HCT116 (cell line): ENCODE measurements at regions not wholly inside any gene's neighbourhood (a gene's known extent, or its start where the extent isn't known, plus 50 kb on each side); places are given as distances from the start of the nearest gene placed in this dataset.

ENCODE experiments used
- ATAC-seq: fragments of 200-7000 bp; cut with Tn5 transposase; 2 replicates; pipeline ENCODE4 v1.9.1; 2020; ENCODE audit warnings: mild to moderate bottlenecking, moderate library complexity
- BruUV-seq: library from RNA; stranded (reverse); fragments of 400-500 nt; replicated peaks from 2 replicates; lab custom pipeline; 2021; lab: Mats Ljungman, UMichigan
- CTCF ChIA-PET: fragments of 300-600 bp; sonication (Branson Sonifier 250); formaldehyde crosslinking; loops from one replicate; lab custom pipeline; 2021; ENCODE audit warnings: antibody characterized with exemption; lab: Charles Lee
- POLR2A ChIA-PET: fragments of 300-600, 350-600 bp; sonication (Branson Sonifier 250); formaldehyde crosslinking; loops from one replicate; lab custom pipeline; 2021; ENCODE audit warnings: antibody characterized with exemption; lab: Charles Lee
- RAD21 ChIA-PET, 2 experiments: fragments of 300-600 bp; sonication (Branson Sonifier 250); formaldehyde crosslinking; loops; one replicate each; lab custom pipeline; 2023; ENCODE audit warnings: low total read pairs in 2 of 2; ENCODE audit not compliant: uncharacterized antibody in 2 of 2, unreplicated experiment in 2 of 2, low non-redundant PET in 1 of 2; lab: Charles Lee
- DNase-seq: peaks from one replicate; pipeline ENCODE4 v3.0.0-alpha.2; 2010; ENCODE audit warnings: low read depth, low spot score
- H2AFZ ChIP-seq: fragments of 200-600 bp; shearing (Covaris generic), sonication (generic); 2 replicates; pipeline ENCODE4 v1.6.1; 2017; ENCODE audit warnings: low read depth, mixed run types, mixed read lengths, antibody characterized with exemption, low read length; ENCODE audit not compliant: poor library complexity, severe bottlenecking
- H3K27ac ChIP-seq: 2 replicates; pipeline ENCODE4 v1.5.1; 2012; ENCODE audit warnings: low read depth, low read length
- H3K27me3 ChIP-seq: fragments of 200-600 bp; sonication (generic); 2 replicates; pipeline ENCODE4 v1.6.1; 2016; ENCODE audit warnings: mixed run types, low read length, mixed read lengths; ENCODE audit not compliant: insufficient read depth
- H3K36me3 ChIP-seq, 2 experiments: fragments of 200-500 bp in 1 of 2; fragments of 200-600 bp in 1 of 2; sonication (Bioruptor generic) in 1 of 2; sonication (generic) in 1 of 2; 2 replicates each; pipeline versions ENCODE4 v1.5.1 to v1.6.1; 2014 to 2016; ENCODE audit warnings: low read length in 2 of 2, inconsistent platforms in 1 of 2, mixed read lengths in 1 of 2, mixed run types in 1 of 2; ENCODE audit not compliant: insufficient read depth in 2 of 2, control insufficient read depth in 1 of 2
- H3K4me1 ChIP-seq, 2 experiments: fragments of 200-600 bp in 1 of 2; sonication (generic) in 1 of 2; 2 replicates each; pipeline versions ENCODE4 v1.5.1 to v1.6.1; 2012 to 2017; ENCODE audit warnings: low read length in 2 of 2, inconsistent platforms in 1 of 2, mild to moderate bottlenecking in 1 of 2, mixed read lengths in 1 of 2, mixed run types in 1 of 2, moderate library complexity in 1 of 2; ENCODE audit not compliant: insufficient read depth in 2 of 2, control insufficient read depth in 1 of 2
- H3K4me2 ChIP-seq: fragments of 200-600 bp; sonication (generic); 2 replicates; pipeline ENCODE4 v1.6.1; 2017; ENCODE audit warnings: mixed run types, low read length, mixed read lengths
- H3K4me3 ChIP-seq, 2 experiments: fragments of 200-600 bp in 1 of 2; sonication (generic) in 1 of 2; replicated peaks in 1 of 2; 2 replicates each; pipeline ENCODE4 v1.5.1; 2011 to 2016; ENCODE audit warnings: low read length in 2 of 2, control low read depth in 1 of 2, low read depth in 1 of 2, mild to moderate bottlenecking in 1 of 2, mixed read lengths in 1 of 2, mixed run types in 1 of 2
- H3K79me2 ChIP-seq: fragments of 200-600 bp; sonication (generic); 2 replicates; pipeline ENCODE4 v1.6.1; 2017; ENCODE audit warnings: mild to moderate bottlenecking, mixed run types, low read length, moderate library complexity, mixed read lengths; ENCODE audit not compliant: insufficient read depth
- H3K9ac ChIP-seq: fragments of 200-600 bp; sonication (generic); 2 replicates; pipeline ENCODE4 v1.6.1; 2016; ENCODE audit warnings: low read length, mixed read lengths
- H3K9me2 ChIP-seq: fragments of 200-600 bp; sonication (generic), shearing (Covaris generic); 2 replicates; pipeline ENCODE4 v1.6.1; 2017; ENCODE audit warnings: mixed run types, mild to moderate bottlenecking, moderate library complexity; ENCODE audit not compliant: insufficient read depth
- H3K9me3 ChIP-seq, 2 experiments: fragments of 200-500 bp in 1 of 2; fragments of 200-600 bp in 1 of 2; sonication (Bioruptor generic) in 1 of 2; sonication (generic) in 1 of 2; 2 replicates each; pipeline ENCODE4 v1.6.1; 2014 to 2017; ENCODE audit warnings: low read length in 2 of 2, mixed read lengths in 2 of 2, inconsistent platforms in 1 of 2, low read depth in 1 of 2, mild to moderate bottlenecking in 1 of 2, mixed run types in 1 of 2, moderate library complexity in 1 of 2; ENCODE audit not compliant: control insufficient read depth in 1 of 2, insufficient read depth in 1 of 2
- H4K20me1 ChIP-seq: fragments of 200-600 bp; sonication (generic), shearing (Covaris generic); 2 replicates; pipeline ENCODE4 v1.6.1; 2017; ENCODE audit warnings: mixed run types, mild to moderate bottlenecking, moderate library complexity; ENCODE audit not compliant: insufficient read depth
- ELF1 ChIP-seq: IDR thresholded peaks from 2 replicates; pipeline ENCODE4 v1.6.1; 2012; ENCODE audit warnings: low read depth, borderline replicate concordance
- EZH2 ChIP-seq: fragments of 200-600 bp; sonication (generic); IDR thresholded peaks from 2 replicates; pipeline ENCODE4 v1.6.1; 2017; ENCODE audit warnings: antibody characterized with exemption, mixed run types
- FOSL1 ChIP-seq: IDR thresholded peaks from 2 replicates; pipeline ENCODE4 v1.6.1; 2012; ENCODE audit warnings: low read depth
- POLR2A ChIP-seq: IDR thresholded peaks from 2 replicates; pipeline ENCODE4 v1.7.0; 2011; ENCODE audit warnings: borderline replicate concordance; ENCODE audit not compliant: insufficient read depth, insufficient read length; ENCODE audit errors: extremely low read depth
- SIN3A ChIP-seq: IDR thresholded peaks from 2 replicates; pipeline ENCODE4 v1.6.1; 2012; ENCODE audit warnings: low read depth
- TCF7L2 ChIP-seq: IDR thresholded peaks from 2 replicates; pipeline ENCODE4 v1.7.0; 2011; ENCODE audit warnings: borderline replicate concordance, inconsistent platforms; ENCODE audit not compliant: insufficient read depth, insufficient read length; ENCODE audit errors: extremely low read depth
- YY1 ChIP-seq: IDR thresholded peaks from 2 replicates; pipeline ENCODE4 v1.6.1; 2011; ENCODE audit warnings: low read length, low read depth, moderate library complexity, mild to moderate bottlenecking; ENCODE audit not compliant: insufficient replicate concordance; ENCODE audit errors: extremely low read depth
- ZNF274 ChIP-seq: fragments of 200-500 bp; sonication (Bioruptor generic); IDR thresholded peaks from 2 replicates; pipeline ENCODE4 v1.6.1; 2014; ENCODE audit warnings: mild to moderate bottlenecking, low read depth, low read length, inconsistent platforms
- intact Hi-C: fragments of 100-400 bp; cut with micrococcal nuclease; formaldehyde crosslinking; loops from 2 replicates; pipeline ENCODE4 v1.10.0; 2022
- TF ChIP-seq, protein P1 (sequence below): IDR thresholded peaks from 2 replicates; pipeline ENCODE4 v1.6.1; 2012
- TF ChIP-seq, protein P2 (sequence below): IDR thresholded peaks from 2 replicates; pipeline ENCODE4 v1.6.1; 2012
- TF ChIP-seq, protein P3 (sequence below): IDR thresholded peaks from 2 replicates; pipeline ENCODE4 v1.6.1; 2011; ENCODE audit warnings: mild to moderate bottlenecking, low read length, moderate library complexity; ENCODE audit not compliant: insufficient replicate concordance; ENCODE audit errors: extremely low read depth
- TF ChIP-seq, protein P4 (sequence below), 3 experiments: fragments of 200-600 bp in 1 of 3; sonication (generic) in 1 of 3; IDR thresholded peaks in 2 of 3; conservative IDR thresholded peaks in 1 of 3; 2 replicates each; pipeline ENCODE4 v1.5.1; 2012 to 2017; ENCODE audit warnings: low read depth in 2 of 3, low read length in 2 of 3, antibody characterized with exemption in 1 of 3, borderline replicate concordance in 1 of 3, control low read depth in 1 of 3, mild to moderate bottlenecking in 1 of 3, mixed read lengths in 1 of 3, mixed run types in 1 of 3, moderate library complexity in 1 of 3; ENCODE audit not compliant: insufficient read depth in 1 of 3

DNA sequence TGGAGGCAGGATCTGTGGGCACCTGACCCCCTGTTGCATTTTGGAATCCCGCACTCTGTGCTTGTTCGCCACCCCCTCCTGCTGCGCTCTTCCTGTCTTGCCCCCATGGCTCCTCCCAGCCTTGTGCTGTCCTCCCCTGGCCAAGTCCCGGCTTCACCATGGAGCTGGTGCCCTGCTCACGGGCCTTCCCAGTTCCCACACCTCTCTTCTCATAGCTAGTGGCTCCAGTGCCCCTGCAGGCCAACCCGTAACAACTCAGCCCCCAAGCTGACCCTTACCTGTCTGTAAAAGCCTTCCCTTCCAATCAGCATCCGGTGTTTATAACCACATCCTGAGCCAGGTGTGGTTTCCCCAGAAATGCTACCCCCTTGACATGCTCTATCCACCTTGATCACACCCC lies 407.7 kb upstream of the C2CD4B start (continued):
- no peak for TF ChIP-seq FOSL1
- TF ChIP-seq, protein P1, sequence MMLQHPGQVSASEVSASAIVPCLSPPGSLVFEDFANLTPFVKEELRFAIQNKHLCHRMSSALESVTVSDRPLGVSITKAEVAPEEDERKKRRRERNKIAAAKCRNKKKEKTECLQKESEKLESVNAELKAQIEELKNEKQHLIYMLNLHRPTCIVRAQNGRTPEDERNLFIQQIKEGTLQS: no peak
- no peak for TF ChIP-seq ELF1
- no peak for TF ChIP-seq EZH2

DNA sequence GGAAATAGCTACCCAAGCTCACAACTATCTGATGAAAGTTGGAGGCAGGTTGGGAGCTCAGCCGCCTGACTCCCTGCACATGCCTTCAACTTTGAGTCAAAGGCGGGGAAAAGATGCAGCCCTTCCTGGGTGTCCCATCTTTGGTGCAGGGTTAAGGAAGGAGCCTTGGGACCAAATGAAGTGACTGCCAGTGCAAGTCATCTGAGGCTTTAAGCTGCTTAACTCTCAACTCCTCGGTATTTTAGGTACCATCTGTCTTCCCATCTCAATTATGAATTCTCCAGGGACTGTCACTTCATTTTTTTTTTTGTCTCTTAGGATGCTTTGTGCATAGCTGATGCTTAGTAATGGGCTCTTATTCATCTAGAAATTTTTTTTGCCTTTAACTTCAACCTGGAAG lies 408.8 kb upstream of the C2CD4B start:
- H3K9ac ChIP-seq: no peak overlapping the region
- no peak overlapping the region for H3K4me3 ChIP-seq
- no peaks in the 10 kb centered on the region for H3K79me2 ChIP-seq
- ATAC-seq: no peak
- H3K9me2 ChIP-seq: no peaks in the 10 kb centered on the region
- ChIA-PET CTCF (no interaction called here), POLR2A (no interaction called here), RAD21 (interaction anchor here in 1 of 2 experiments (0.7 kb wide), 1 partner anchor 38 kb away, joined by 4 read pairs; no protein-coding TSS in a partner anchor)
- no peaks in the 10 kb centered on the region for H3K9me3 ChIP-seq
- peaks cover 0 to 3% of the 10 kb centered on the region in 2 experiments; a peak in 1 of 4 replicates for H3K4me1 ChIP-seq
- no TSS peak for BruUV-seq
- TF ChIP-seq, protein P1: no peak
- TF ChIP-seq TCF7L2 (no peak), ZNF274 (no peak), POLR2A (no peak), YY1 (no peak), SIN3A (no peak)
- TF ChIP-seq, protein P2, sequence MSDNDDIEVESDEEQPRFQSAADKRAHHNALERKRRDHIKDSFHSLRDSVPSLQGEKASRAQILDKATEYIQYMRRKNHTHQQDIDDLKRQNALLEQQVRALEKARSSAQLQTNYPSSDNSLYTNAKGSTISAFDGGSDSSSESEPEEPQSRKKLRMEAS: no peak
- TF ChIP-seq, protein P3, sequence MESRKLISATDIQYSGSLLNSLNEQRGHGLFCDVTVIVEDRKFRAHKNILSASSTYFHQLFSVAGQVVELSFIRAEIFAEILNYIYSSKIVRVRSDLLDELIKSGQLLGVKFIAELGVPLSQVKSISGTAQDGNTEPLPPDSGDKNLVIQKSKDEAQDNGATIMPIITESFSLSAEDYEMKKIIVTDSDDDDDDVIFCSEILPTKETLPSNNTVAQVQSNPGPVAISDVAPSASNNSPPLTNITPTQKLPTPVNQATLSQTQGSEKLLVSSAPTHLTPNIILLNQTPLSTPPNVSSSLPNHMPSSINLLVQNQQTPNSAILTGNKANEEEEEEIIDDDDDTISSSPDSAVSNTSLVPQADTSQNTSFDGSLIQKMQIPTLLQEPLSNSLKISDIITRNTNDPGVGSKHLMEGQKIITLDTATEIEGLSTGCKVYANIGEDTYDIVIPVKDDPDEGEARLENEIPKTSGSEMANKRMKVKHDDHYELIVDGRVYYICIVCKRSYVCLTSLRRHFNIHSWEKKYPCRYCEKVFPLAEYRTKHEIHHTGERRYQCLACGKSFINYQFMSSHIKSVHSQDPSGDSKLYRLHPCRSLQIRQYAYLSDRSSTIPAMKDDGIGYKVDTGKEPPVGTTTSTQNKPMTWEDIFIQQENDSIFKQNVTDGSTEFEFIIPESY: no peak
- TF ChIP-seq, protein P4, sequence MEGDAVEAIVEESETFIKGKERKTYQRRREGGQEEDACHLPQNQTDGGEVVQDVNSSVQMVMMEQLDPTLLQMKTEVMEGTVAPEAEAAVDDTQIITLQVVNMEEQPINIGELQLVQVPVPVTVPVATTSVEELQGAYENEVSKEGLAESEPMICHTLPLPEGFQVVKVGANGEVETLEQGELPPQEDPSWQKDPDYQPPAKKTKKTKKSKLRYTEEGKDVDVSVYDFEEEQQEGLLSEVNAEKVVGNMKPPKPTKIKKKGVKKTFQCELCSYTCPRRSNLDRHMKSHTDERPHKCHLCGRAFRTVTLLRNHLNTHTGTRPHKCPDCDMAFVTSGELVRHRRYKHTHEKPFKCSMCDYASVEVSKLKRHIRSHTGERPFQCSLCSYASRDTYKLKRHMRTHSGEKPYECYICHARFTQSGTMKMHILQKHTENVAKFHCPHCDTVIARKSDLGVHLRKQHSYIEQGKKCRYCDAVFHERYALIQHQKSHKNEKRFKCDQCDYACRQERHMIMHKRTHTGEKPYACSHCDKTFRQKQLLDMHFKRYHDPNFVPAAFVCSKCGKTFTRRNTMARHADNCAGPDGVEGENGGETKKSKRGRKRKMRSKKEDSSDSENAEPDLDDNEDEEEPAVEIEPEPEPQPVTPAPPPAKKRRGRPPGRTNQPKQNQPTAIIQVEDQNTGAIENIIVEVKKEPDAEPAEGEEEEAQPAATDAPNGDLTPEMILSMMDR (IDR thresholded peaks at IDR 0.05 in 2 of 3, conservative IDR thresholded peaks at IDR 0.05 in 1 of 3; ENCODE audit: borderline replicate concordance in 1 of 3, insufficient read depth in 1 of 3, low read depth in 2 of 3, low read length in 2 of 3): no peak
- H3K27ac ChIP-seq: no peak overlapping the region
- no peaks in the 10 kb centered on the region for H4K20me1 ChIP-seq
- intact Hi-C loops: no loop called here
- H2AFZ ChIP-seq: no peak overlapping the region
- no peaks in the 10 kb centered on the region for H3K36me3 ChIP-seq
- no peak overlapping the region for H3K4me2 ChIP-seq
- H3K27me3 ChIP-seq: no peaks in the 10 kb centered on the region
- no peak for DNase-seq
